ENCODE measurements at regions not wholly inside any gene's neighbourhood (a gene's known extent, or its start where the extent isn't known, plus 50 kb on each side); places are given as distances from the start of the nearest gene placed in this dataset.

DNA sequence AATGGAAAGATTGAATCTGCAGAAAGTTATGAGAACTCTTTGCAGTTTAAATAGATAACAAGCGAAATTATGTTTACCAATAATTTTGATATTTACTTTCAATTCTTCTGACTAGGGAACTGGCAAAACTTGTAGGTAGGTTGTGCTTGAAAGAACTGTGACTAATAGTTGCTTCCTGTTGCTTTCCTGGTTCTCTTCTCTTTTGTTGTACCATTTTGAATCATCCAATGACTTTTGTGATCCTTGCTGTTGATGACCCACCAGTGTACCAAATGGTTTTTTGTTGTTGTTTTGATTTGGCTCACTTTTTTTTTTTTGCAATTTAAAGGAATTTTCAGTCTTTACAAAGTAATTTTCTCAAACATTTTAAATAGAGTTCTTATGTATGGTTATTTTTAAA lies 64.9 kb upstream of the DCBLD2 start:
- peaks cover 3% of the 10 kb centered on the region for H3K4me1 Mint-ChIP-seq (ENCODE audit: low read depth)
- intact Hi-C loops (cut with micrococcal nuclease) = no loop called here
- no peak overlapping the region for H3K4me3 Mint-ChIP-seq
- H3K27ac Mint-ChIP-seq = no peak overlapping the region
- CTCF ChIA-PET = no interaction called here
- TF ChIP-seq, protein P1, sequence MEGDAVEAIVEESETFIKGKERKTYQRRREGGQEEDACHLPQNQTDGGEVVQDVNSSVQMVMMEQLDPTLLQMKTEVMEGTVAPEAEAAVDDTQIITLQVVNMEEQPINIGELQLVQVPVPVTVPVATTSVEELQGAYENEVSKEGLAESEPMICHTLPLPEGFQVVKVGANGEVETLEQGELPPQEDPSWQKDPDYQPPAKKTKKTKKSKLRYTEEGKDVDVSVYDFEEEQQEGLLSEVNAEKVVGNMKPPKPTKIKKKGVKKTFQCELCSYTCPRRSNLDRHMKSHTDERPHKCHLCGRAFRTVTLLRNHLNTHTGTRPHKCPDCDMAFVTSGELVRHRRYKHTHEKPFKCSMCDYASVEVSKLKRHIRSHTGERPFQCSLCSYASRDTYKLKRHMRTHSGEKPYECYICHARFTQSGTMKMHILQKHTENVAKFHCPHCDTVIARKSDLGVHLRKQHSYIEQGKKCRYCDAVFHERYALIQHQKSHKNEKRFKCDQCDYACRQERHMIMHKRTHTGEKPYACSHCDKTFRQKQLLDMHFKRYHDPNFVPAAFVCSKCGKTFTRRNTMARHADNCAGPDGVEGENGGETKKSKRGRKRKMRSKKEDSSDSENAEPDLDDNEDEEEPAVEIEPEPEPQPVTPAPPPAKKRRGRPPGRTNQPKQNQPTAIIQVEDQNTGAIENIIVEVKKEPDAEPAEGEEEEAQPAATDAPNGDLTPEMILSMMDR (IDR thresholded peaks at IDR 0.05) = no peak
- peaks cover 2% of the 10 kb centered on the region for H3K27me3 Mint-ChIP-seq
- no peaks in the 10 kb centered on the region for H3K9me3 Mint-ChIP-seq
- ATAC-seq = no peak
- no peak for DNase-seq
- POLR2A ChIA-PET = interaction anchor here (0.7 kb wide), 1 partner anchor 488 kb away, joined by 3 read pairs; no protein-coding TSS in a partner anchor
- H3K36me3 Mint-ChIP-seq (ENCODE audit: low read depth) = no peaks in the 10 kb centered on the region

DNA sequence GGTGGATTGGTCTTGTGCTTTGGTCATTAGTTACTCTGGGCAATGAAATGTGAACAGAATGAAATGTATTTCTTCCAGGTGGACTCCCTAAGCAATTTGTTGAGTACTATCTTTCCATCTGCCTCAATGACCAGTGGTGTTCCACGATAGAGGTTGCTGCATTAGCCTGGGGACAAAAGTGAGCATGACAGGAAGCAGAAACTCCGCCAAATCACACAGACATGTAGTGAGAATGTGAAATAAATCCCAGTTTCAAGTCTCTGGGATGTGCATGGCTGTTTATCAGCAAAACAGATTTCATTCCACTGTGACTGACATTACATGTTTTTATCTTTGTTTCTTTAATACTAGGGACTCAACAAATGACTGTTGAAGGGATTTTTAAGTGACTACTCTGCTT lies 63.3 kb upstream of the DCBLD2 start:
- ATAC-seq = no peak
- DNase-seq = no peak
- H3K27me3 Mint-ChIP-seq = peaks cover 2% of the 10 kb centered on the region
- H3K36me3 Mint-ChIP-seq (ENCODE audit: low read depth) = no peaks in the 10 kb centered on the region
- H3K27ac Mint-ChIP-seq = no peak overlapping the region
- no peaks in the 10 kb centered on the region for H3K4me1 Mint-ChIP-seq (ENCODE audit: low read depth)
- intact Hi-C loops (cut with micrococcal nuclease) = no loop called here
- no peaks in the 10 kb centered on the region for H3K9me3 Mint-ChIP-seq
- CTCF ChIA-PET = no interaction called here
- no peak overlapping the region for H3K4me3 Mint-ChIP-seq
- POLR2A ChIA-PET = no interaction called here
- TF ChIP-seq, protein P1 (IDR thresholded peaks at IDR 0.05) = no peak

DNA sequence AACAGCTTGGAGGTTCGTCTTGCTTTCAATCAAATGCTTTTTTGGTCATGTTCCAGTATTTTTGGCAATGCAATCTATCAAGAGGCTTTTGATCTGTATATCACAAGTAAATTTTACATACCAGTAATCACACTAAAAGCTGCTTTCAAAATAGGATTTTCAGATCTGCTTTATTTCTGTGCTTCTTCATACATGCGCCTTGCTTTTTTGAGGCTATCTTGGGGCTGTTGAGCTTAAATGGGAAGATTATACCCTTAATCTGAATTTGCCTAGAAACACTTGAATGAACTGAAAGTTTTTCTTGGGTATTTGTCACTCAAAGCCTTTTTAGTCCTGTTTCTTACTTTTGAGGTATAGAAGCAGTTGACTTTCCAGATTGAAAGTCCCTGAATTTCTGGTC lies 62.1 kb upstream of the DCBLD2 start:
- ATAC-seq = no peak
- H3K9me3 Mint-ChIP-seq = no peaks in the 10 kb centered on the region
- intact Hi-C loops (cut with micrococcal nuclease) = no loop called here
- no peak overlapping the region for H3K4me3 Mint-ChIP-seq
- peaks cover 3% of the 10 kb centered on the region for H3K27me3 Mint-ChIP-seq
- H3K4me1 Mint-ChIP-seq (ENCODE audit: low read depth) = no peaks in the 10 kb centered on the region
- no peak for DNase-seq
- H3K27ac Mint-ChIP-seq = no peak overlapping the region
- H3K36me3 Mint-ChIP-seq (ENCODE audit: low read depth) = no peaks in the 10 kb centered on the region
- POLR2A ChIA-PET = no interaction called here
- CTCF ChIA-PET = interaction anchor here (0.9 kb wide), 2 partner anchors 19 to 158 kb away, joined by 3 read pairs; no protein-coding TSS in a partner anchor
- TF ChIP-seq, protein P1 (IDR thresholded peaks at IDR 0.05) = no peak

DNA sequence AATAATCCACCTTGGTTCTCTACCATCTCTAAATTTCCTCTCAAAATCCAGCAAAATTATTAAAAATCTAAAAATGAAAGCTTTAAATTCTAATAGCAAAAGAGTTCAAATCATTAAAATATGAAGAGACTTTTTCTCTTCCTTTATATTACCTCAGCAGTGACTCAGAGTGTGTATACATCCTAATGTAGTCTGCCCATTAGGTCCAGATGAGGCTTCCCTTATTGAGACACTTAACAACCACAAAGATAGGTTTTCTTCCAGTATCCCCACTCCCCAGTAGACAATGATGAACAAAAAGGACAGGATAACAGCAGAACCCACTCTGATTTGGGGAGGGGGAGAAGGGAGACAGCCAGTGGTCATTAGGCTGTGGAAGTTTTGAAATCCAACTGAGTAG lies 61.5 kb upstream of the DCBLD2 start:
- Mint-ChIP-seq H3K36me3 (ENCODE audit: low read depth) (no peaks in the 10 kb centered on the region), H3K27ac (no peak overlapping the region), H3K4me3 (no peak overlapping the region), H3K27me3 (peaks cover 3% of the 10 kb centered on the region), H3K9me3 (no peaks in the 10 kb centered on the region), H3K4me1 (ENCODE audit: low read depth) (no peaks in the 10 kb centered on the region)
- TF ChIP-seq, protein P1 (IDR thresholded peaks at IDR 0.05) = no peak
- ATAC-seq (no peak), DNase-seq (no peak)
- ChIA-PET CTCF (interaction anchor here (0.9 kb wide), 2 partner anchors 20 to 157 kb away, joined by 3 read pairs; no protein-coding TSS in a partner anchor), POLR2A (no interaction called here)
- intact Hi-C loops (cut with micrococcal nuclease) = no loop called here

DNA sequence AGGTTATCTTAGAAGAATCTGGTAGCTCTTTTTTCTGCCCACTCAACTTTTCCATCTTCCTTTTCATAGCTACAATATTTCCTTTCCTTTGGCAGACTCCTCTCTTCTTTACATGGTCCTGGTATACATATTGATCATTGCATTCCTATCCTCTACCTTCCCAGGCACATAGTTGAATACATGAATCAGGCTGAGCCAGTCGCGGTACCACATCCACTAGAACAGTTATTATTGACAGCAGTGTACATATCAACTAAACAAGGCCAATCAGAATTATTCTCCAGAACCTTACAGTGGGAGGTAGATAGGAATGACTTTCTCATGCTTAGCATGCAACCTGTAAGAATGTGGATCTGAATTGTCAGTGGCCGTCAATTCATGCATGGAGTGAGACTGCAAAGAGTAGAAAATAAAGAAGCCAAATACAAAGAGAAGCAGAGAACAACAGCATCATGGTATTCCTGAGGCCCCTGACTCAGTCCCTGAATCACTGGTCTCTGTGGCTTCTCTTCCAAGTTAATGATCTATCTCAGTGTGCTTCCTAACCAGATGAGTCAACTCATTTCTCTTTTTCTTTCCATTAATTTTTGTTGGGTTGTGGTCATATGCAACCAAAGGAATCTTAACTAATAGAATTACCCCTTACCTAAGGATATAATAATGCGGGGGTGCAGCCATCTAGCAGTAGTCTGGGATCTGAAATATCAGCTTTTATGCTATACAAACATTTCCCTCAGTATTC lies 60.9 kb upstream of the DCBLD2 start:
- CTCF ChIA-PET = no interaction called here
- Mint-ChIP-seq H3K4me1 (ENCODE audit: low read depth) (no peaks in the 10 kb centered on the region), H3K27ac (no peak overlapping the region), H3K27me3 (peaks cover 3% of the 10 kb centered on the region), H3K9me3 (no peaks in the 10 kb centered on the region), H3K36me3 (ENCODE audit: low read depth) (no peaks in the 10 kb centered on the region), H3K4me3 (no peak overlapping the region)
- POLR2A ChIA-PET = no interaction called here
- intact Hi-C loops (cut with micrococcal nuclease) = no loop called here
- DNase-seq (no peak), ATAC-seq (no peak)
- TF ChIP-seq, protein P1 (IDR thresholded peaks at IDR 0.05) = no peak
